ENCODE measurements at regions not wholly inside any gene's neighbourhood (a gene's known extent, or its start where the extent isn't known, plus 50 kb on each side); places are given as distances from the start of the nearest gene placed in this dataset.

GRCh38 chr14:97644365-97644764 is 847.2 kb downstream of the VRK1 start:
- dilution Hi-C loops (cut with MboI; ENCODE audit: extremely low pct_ligation_motif_present, low sequenced_read_pairs) (no loop called here), intact Hi-C loops (cut with micrococcal nuclease) (no loop called here)
- Histone ChIP-seq H3K4me3 (replicated peaks in 1 of 3; ENCODE audit: insufficient read depth in 1 of 3, low read depth in 1 of 3, low read length in 3 of 3) (no peak overlapping the region), H3K36me3 (ENCODE audit: control insufficient read depth in 2 of 2, extremely low read depth in 1 of 2, insufficient read depth in 2 of 2, low read length in 2 of 2) (no peaks in the 10 kb centered on the region), H3K4me1 (ENCODE audit: control insufficient read depth, extremely low read depth, insufficient read depth, low read length) (no peaks in the 10 kb centered on the region), H3K9me3 (replicated peaks; ENCODE audit: control insufficient read depth, insufficient read depth, low read length) (peaks cover 2% of the 10 kb centered on the region), H3K9ac (replicated peaks; ENCODE audit: extremely low read depth, insufficient read depth, low read length) (no peak overlapping the region), H3K4me2 (ENCODE audit: insufficient read depth, low read length) (no peak overlapping the region), H2AFZ (ENCODE audit: low read depth, low read length) (no peak overlapping the region), H3K27me3 (ENCODE audit: control insufficient read depth in 2 of 2, insufficient read depth in 2 of 2, low read length in 2 of 2) (no peaks in the 10 kb centered on the region), H3K79me2 (ENCODE audit: control insufficient read depth, insufficient read depth, low read length) (no peaks in the 10 kb centered on the region), H3K9me1 (replicated peaks; ENCODE audit: control insufficient read depth, extremely low read depth, insufficient read depth, low read length) (no peaks in the 10 kb centered on the region), H4K20me1 (replicated peaks; ENCODE audit: control insufficient read depth, extremely low read depth, insufficient read depth, low read length) (no peaks in the 10 kb centered on the region), H3K27ac (ENCODE audit: insufficient read depth, low read depth, low read length) (no peak overlapping the region)
- POLR2A ChIA-PET, result no interaction called here
- TF ChIP-seq POLR2A (IDR thresholded peaks at IDR 0.05; ENCODE audit: low read depth, low read length) (no peak), CTCF (IDR thresholded peaks at IDR 0.05; ENCODE audit: extremely low read depth in 1 of 2, insufficient read depth in 1 of 2, low read depth in 1 of 2, low read length in 2 of 2) (no peak), JUN (IDR thresholded peaks at IDR 0.05; ENCODE audit: borderline replicate concordance, insufficient read depth, insufficient read length, low read depth) (no peak), FOS (IDR thresholded peaks at IDR 0.05; ENCODE audit: borderline replicate concordance, insufficient read depth, low read length) (no peak), MAX (IDR thresholded peaks at IDR 0.05; ENCODE audit: insufficient read depth, insufficient read length) (no peak), GATA2 (IDR thresholded peaks at IDR 0.05; ENCODE audit: insufficient read depth, insufficient read length, low read depth, low read length) (no peak)
- FAIRE-seq, result no peak
- no TSS peak for BruUV-seq (replicated peaks)
- no peak for DNase-seq (ENCODE audit: low read depth, low spot score)
- CTCF ChIA-PET, result no interaction called here

- CTCF ChIA-PET, result no interaction called here
- Histone ChIP-seq H3K4me2 (ENCODE audit: insufficient read depth, low read length) (no peak overlapping the region), H2AFZ (ENCODE audit: low read depth, low read length) (no peak overlapping the region), H3K9me1 (replicated peaks; ENCODE audit: control insufficient read depth, extremely low read depth, insufficient read depth, low read length) (no peaks in the 10 kb centered on the region), H3K36me3 (ENCODE audit: control insufficient read depth in 2 of 2, extremely low read depth in 1 of 2, insufficient read depth in 2 of 2, low read length in 2 of 2) (no peaks in the 10 kb centered on the region), H3K27me3 (ENCODE audit: control insufficient read depth in 2 of 2, insufficient read depth in 2 of 2, low read length in 2 of 2) (no peaks in the 10 kb centered on the region), H3K79me2 (ENCODE audit: control insufficient read depth, insufficient read depth, low read length) (no peaks in the 10 kb centered on the region), H3K9ac (replicated peaks; ENCODE audit: extremely low read depth, insufficient read depth, low read length) (no peak overlapping the region), H4K20me1 (replicated peaks; ENCODE audit: control insufficient read depth, extremely low read depth, insufficient read depth, low read length) (no peaks in the 10 kb centered on the region), H3K27ac (ENCODE audit: insufficient read depth, low read depth, low read length) (no peak overlapping the region), H3K9me3 (replicated peaks; ENCODE audit: control insufficient read depth, insufficient read depth, low read length) (peaks cover 2% of the 10 kb centered on the region), H3K4me1 (ENCODE audit: control insufficient read depth, extremely low read depth, insufficient read depth, low read length) (no peaks in the 10 kb centered on the region), H3K4me3 (replicated peaks in 1 of 3; ENCODE audit: insufficient read depth in 1 of 3, low read depth in 1 of 3, low read length in 3 of 3) (no peak overlapping the region)
- intact Hi-C loops (cut with micrococcal nuclease) (no loop called here), dilution Hi-C loops (cut with MboI; ENCODE audit: extremely low pct_ligation_motif_present, low sequenced_read_pairs) (no loop called here)
- DNase-seq (ENCODE audit: low read depth, low spot score), result no peak
- no peak for FAIRE-seq
- TF ChIP-seq POLR2A (IDR thresholded peaks at IDR 0.05; ENCODE audit: low read depth, low read length), result no peak
- no TSS peak for BruUV-seq (replicated peaks)
- POLR2A ChIA-PET, result no interaction called here
These were observed 852.6 kb downstream of the VRK1 start for GRCh38 chr14:97649752-97650151.
